Astrocyte (in vitro differentiated cells and primary cell): ENCODE measurements at regions not wholly inside any gene's neighbourhood (a gene's known extent, or its start where the extent isn't known, plus 50 kb on each side); places are given as distances from the start of the nearest gene placed in this dataset.
A peak's percentile ranks its signal among the peaks of the same experiment; 100 is the strongest.

ENCODE experiments used
- DNase-seq: peaks from one replicate; pipeline ENCODE4 v3.0.0-alpha.2; 2010; ENCODE audit warnings: low read depth
- FAIRE-seq: peaks from 2 replicates; lab custom pipeline; 2011; peaks lifted over from hg19 to GRCh38; lab: Jason Lieb, UNC
- H2AFZ ChIP-seq: 2 replicates; pipeline ENCODE4 v1.6.0; 2012; ENCODE audit warnings: low read depth, low read length, inconsistent platforms
- H3K27ac ChIP-seq: 2 replicates; pipeline ENCODE4 v1.5.1; 2011; ENCODE audit warnings: low read depth, low read length, inconsistent platforms
- H3K27me3 ChIP-seq: 2 replicates; pipeline ENCODE4 v1.6.0; 2011; ENCODE audit warnings: low read length, inconsistent platforms; ENCODE audit not compliant: insufficient read depth
- H3K36me3 ChIP-seq: 2 replicates; pipeline ENCODE4 v1.5.1; 2011; ENCODE audit warnings: low read length, inconsistent platforms; ENCODE audit not compliant: insufficient read depth
- H3K4me1 ChIP-seq: 2 replicates; pipeline ENCODE4 v1.5.1; 2011; ENCODE audit warnings: low read length, inconsistent platforms; ENCODE audit not compliant: insufficient read depth
- H3K4me2 ChIP-seq: 2 replicates; pipeline ENCODE4 v1.6.0; 2012; ENCODE audit warnings: low read length, inconsistent platforms
- H3K4me3 ChIP-seq: 2 replicates; pipeline ENCODE4 v1.5.1; 2011; ENCODE audit warnings: low read depth, mild to moderate bottlenecking, low read length, inconsistent platforms; ENCODE audit not compliant: insufficient read depth
- H3K79me2 ChIP-seq: 2 replicates; pipeline ENCODE4 v1.6.0; 2012; ENCODE audit warnings: mild to moderate bottlenecking, low read length, inconsistent platforms; ENCODE audit not compliant: insufficient read depth
- H3K9ac ChIP-seq: 2 replicates; pipeline ENCODE4 v1.6.0; 2012; ENCODE audit warnings: mild to moderate bottlenecking, low read length, inconsistent platforms
- H3K9me3 ChIP-seq: 2 replicates; pipeline ENCODE4 v1.5.1; 2012; ENCODE audit warnings: low read depth, mild to moderate bottlenecking, low read length, inconsistent platforms; ENCODE audit not compliant: insufficient read depth
- H4K20me1 ChIP-seq: 2 replicates; pipeline ENCODE4 v1.6.0; 2012; ENCODE audit warnings: low read length, inconsistent platforms; ENCODE audit not compliant: insufficient read depth
- H3K27ac Mint-ChIP-seq: one replicate; pipeline ENCODE4 v1.8.0; 2021; ENCODE audit warnings: mild to moderate bottlenecking, mixed read lengths; ENCODE audit not compliant: unreplicated experiment
- H3K27me3 Mint-ChIP-seq: one replicate; pipeline ENCODE4 v1.8.0; 2021; ENCODE audit warnings: low read depth, mixed read lengths; ENCODE audit not compliant: unreplicated experiment
- H3K36me3 Mint-ChIP-seq: one replicate; pipeline ENCODE4 v1.8.0; 2021; ENCODE audit warnings: low read depth, mixed read lengths; ENCODE audit not compliant: unreplicated experiment
- H3K4me1 Mint-ChIP-seq: one replicate; pipeline ENCODE4 v1.8.0; 2021; ENCODE audit warnings: low read depth, mixed read lengths; ENCODE audit not compliant: unreplicated experiment
- H3K4me3 Mint-ChIP-seq: one replicate; pipeline ENCODE4 v1.8.0; 2021; ENCODE audit warnings: mild to moderate bottlenecking, moderate library complexity, mixed read lengths; ENCODE audit not compliant: unreplicated experiment
- H3K9me3 Mint-ChIP-seq: one replicate; pipeline ENCODE4 v1.8.0; 2021; ENCODE audit warnings: mild to moderate bottlenecking, mixed read lengths; ENCODE audit not compliant: unreplicated experiment
- CTCF ChIP-seq: IDR thresholded peaks from 2 replicates; pipeline ENCODE4 v1.5.1; 2011; ENCODE audit warnings: low read depth, mild to moderate bottlenecking, inconsistent platforms, low read length, moderate library complexity; ENCODE audit not compliant: insufficient read depth
- EZH2 ChIP-seq: IDR thresholded peaks from 2 replicates; pipeline ENCODE4 v1.6.1; 2012; ENCODE audit warnings: mild to moderate bottlenecking, low read length, inconsistent platforms; ENCODE audit not compliant: insufficient read depth

GRCh38 chr4:32425243-32425642 lies 1705.1 kb downstream of the PCDH7 start:
- no peaks in the 10 kb centered on the region for H3K4me1 ChIP-seq
- no peak overlapping the region for H3K27ac ChIP-seq
- H3K36me3 ChIP-seq: no peaks in the 10 kb centered on the region
- no peak overlapping the region for H3K27ac Mint-ChIP-seq
- no peak overlapping the region for H3K4me3 Mint-ChIP-seq
- H3K36me3 Mint-ChIP-seq: no peaks in the 10 kb centered on the region
- H3K27me3 ChIP-seq: no peaks in the 10 kb centered on the region
- peaks cover 3% of the 10 kb centered on the region for H3K9me3 Mint-ChIP-seq
- no peak for FAIRE-seq
- no peaks in the 10 kb centered on the region for H3K79me2 ChIP-seq
- no peak overlapping the region for H2AFZ ChIP-seq
- H4K20me1 ChIP-seq: no peaks in the 10 kb centered on the region
- H3K9me3 ChIP-seq: peaks cover 7% of the 10 kb centered on the region
- DNase-seq: no peak
- H3K27me3 Mint-ChIP-seq: no peaks in the 10 kb centered on the region
- H3K4me1 Mint-ChIP-seq: no peaks in the 10 kb centered on the region
- no peak overlapping the region for H3K9ac ChIP-seq
- no peak overlapping the region for H3K4me2 ChIP-seq
- no peak overlapping the region for H3K4me3 ChIP-seq
- TF ChIP-seq CTCF (no peak), EZH2 (no peak)

GRCh38 chr4:32427566-32427965 lies 1707.4 kb downstream of the PCDH7 start:
- Histone ChIP-seq H3K36me3 (no peaks in the 10 kb centered on the region), H3K27me3 (no peaks in the 10 kb centered on the region), H3K4me1 (no peaks in the 10 kb centered on the region), H3K9me3 (peaks cover 9% of the 10 kb centered on the region), H4K20me1 (no peaks in the 10 kb centered on the region), H3K79me2 (no peaks in the 10 kb centered on the region), H3K9ac (no peak overlapping the region), H3K4me3 (no peak overlapping the region), H2AFZ (no peak overlapping the region), H3K4me2 (no peak overlapping the region), H3K27ac (no peak overlapping the region)
- TF ChIP-seq CTCF (no peak), EZH2 (no peak)
- Mint-ChIP-seq H3K27me3 (no peaks in the 10 kb centered on the region), H3K4me1 (no peaks in the 10 kb centered on the region), H3K4me3 (no peak overlapping the region), H3K36me3 (no peaks in the 10 kb centered on the region), H3K9me3 (peaks cover 3% of the 10 kb centered on the region), H3K27ac (no peak overlapping the region)
- DNase-seq: no peak
- FAIRE-seq: no peak

GRCh38 chr4:32429151-32429550 lies 1709.0 kb downstream of the PCDH7 start:
- no peaks in the 10 kb centered on the region for H3K4me1 ChIP-seq
- FAIRE-seq: no peak

More at GRCh38 chr4:32429151-32429550, 1709.0 kb downstream of the PCDH7 start:
- Histone ChIP-seq H3K9me3 (peaks cover 3% of the 10 kb centered on the region), H3K79me2 (no peaks in the 10 kb centered on the region), H3K4me3 (no peak overlapping the region), H3K4me2 (no peak overlapping the region), H3K36me3 (no peaks in the 10 kb centered on the region), H3K9ac (no peak overlapping the region), H4K20me1 (no peaks in the 10 kb centered on the region), H2AFZ (no peak overlapping the region), H3K27ac (no peak overlapping the region), H3K27me3 (no peaks in the 10 kb centered on the region)
- Mint-ChIP-seq H3K36me3 (no peaks in the 10 kb centered on the region), H3K4me3 (no peak overlapping the region), H3K27ac (no peak overlapping the region), H3K9me3 (no peaks in the 10 kb centered on the region), H3K4me1 (no peaks in the 10 kb centered on the region), H3K27me3 (no peaks in the 10 kb centered on the region)
- TF ChIP-seq CTCF (no peak), EZH2 (no peak)
- DNase-seq: peak; percentile 12
